CD8-positive, alpha-beta memory T cell (primary cell): ENCODE measurements at regions not wholly inside any gene's neighbourhood (a gene's known extent, or its start where the extent isn't known, plus 50 kb on each side); places are given as distances from the start of the nearest gene placed in this dataset.

Experiments
- CTCF ChIA-PET: fragments of 350-600 bp; sonication (Branson Sonifier 250); formaldehyde crosslinking; loops from one replicate; lab custom pipeline; 2021; ENCODE audit warnings: antibody characterized with exemption; lab: Charles Lee
- POLR2A ChIA-PET: fragments of 350-600 bp; sonication (Branson Sonifier 250); formaldehyde crosslinking; loops from one replicate; lab custom pipeline; 2021; ENCODE audit warnings: antibody characterized with exemption; lab: Charles Lee
- DNase-seq, 5 donors: peaks; one replicate each; pipeline versions ENCODE4 v3.0.0 to v3.0.0-alpha.2; 2020 to 2022; ENCODE audit warnings: mixed read lengths in 1 of 5
- H3K27ac ChIP-seq: one replicate; pipeline ENCODE4 v1.7.0; 2013; ENCODE audit warnings: low read depth, mild to moderate bottlenecking, low read length, moderate library complexity
- H3K27me3 ChIP-seq: 2 replicates; pipeline ENCODE4 v1.7.0; 2013; ENCODE audit warnings: low read length, mild to moderate bottlenecking; ENCODE audit not compliant: insufficient read depth, poor library complexity, severe bottlenecking
- H3K36me3 ChIP-seq: 2 replicates; pipeline ENCODE4 v1.7.0; 2013; ENCODE audit warnings: mild to moderate bottlenecking, low read length, moderate library complexity; ENCODE audit not compliant: insufficient read depth
- H3K4me1 ChIP-seq: 2 replicates; pipeline ENCODE4 v1.7.0; 2013; ENCODE audit warnings: mild to moderate bottlenecking, low read length, moderate library complexity; ENCODE audit not compliant: insufficient read depth
- H3K4me3 ChIP-seq: 2 replicates; pipeline ENCODE4 v1.7.0; 2013; ENCODE audit warnings: mild to moderate bottlenecking, low read length
- H3K9me3 ChIP-seq: 2 replicates; pipeline ENCODE4 v1.7.0; 2013; ENCODE audit warnings: mild to moderate bottlenecking, low read length
- H3K27ac Mint-ChIP-seq, 8 donors: one replicate each; pipeline ENCODE4 v1.8.0; 2020 to 2021; ENCODE audit warnings: mixed read lengths in 8 of 8, mild to moderate bottlenecking in 6 of 8, inconsistent platforms in 3 of 8, moderate library complexity in 3 of 8
- H3K27me3 Mint-ChIP-seq, 2 donors: one replicate each; pipeline ENCODE4 v1.8.0; 2020 to 2021; ENCODE audit warnings: mixed read lengths in 2 of 2, mild to moderate bottlenecking in 1 of 2, moderate library complexity in 1 of 2
- H3K36me3 Mint-ChIP-seq, 3 donors: one replicate each; pipeline ENCODE4 v1.8.0; 2020 to 2021; ENCODE audit warnings: mixed read lengths in 3 of 3, inconsistent platforms in 1 of 3, mild to moderate bottlenecking in 1 of 3
- H3K4me1 Mint-ChIP-seq, 3 donors: one replicate each; pipeline ENCODE4 v1.8.0; 2020 to 2021; ENCODE audit warnings: mixed read lengths in 3 of 3, inconsistent platforms in 1 of 3, mild to moderate bottlenecking in 1 of 3
- H3K4me3 Mint-ChIP-seq, 7 donors: one replicate each; pipeline ENCODE4 v1.8.0; 2020 to 2021; ENCODE audit warnings: mixed read lengths in 7 of 7, mild to moderate bottlenecking in 6 of 7, moderate library complexity in 4 of 7, inconsistent platforms in 2 of 7
- H3K9me3 Mint-ChIP-seq, 5 donors: one replicate each; pipeline ENCODE4 v1.8.0; 2020 to 2022; ENCODE audit warnings: mixed read lengths in 5 of 5, mild to moderate bottlenecking in 3 of 5, moderate library complexity in 2 of 5, inconsistent platforms in 1 of 5

- no peak overlapping the region for H3K27ac ChIP-seq
- Mint-ChIP-seq H3K4me3 (peak overlapping the region in 6 of 7 donors; percentile 69 to 83 (median 78)), H3K9me3 (no peaks in the 10 kb centered on the region), H3K27ac (peak overlapping the region; percentile 85 to 99 (median 97)), H3K27me3 (no peaks in the 10 kb centered on the region), H3K36me3 (no peaks in the 10 kb centered on the region), H3K4me1 (peaks cover 75 to 90% (median 87%) of the 10 kb centered on the region in 3 donors)
- POLR2A ChIA-PET, result interaction anchor here (0.6 to 1.4 kb wide), 10 partner anchors 11 to 97 kb away, joined by 3 to 5 read pairs (median 3); no protein-coding TSS in a partner anchor
- no peaks in the 10 kb centered on the region for H3K9me3 ChIP-seq
- CTCF ChIA-PET, result interaction anchor here (0.6 to 1.2 kb wide), 4 partner anchors 10 to 88 kb away, joined by 3 to 5 read pairs (median 3); no protein-coding TSS in a partner anchor
- no peak overlapping the region for H3K4me3 ChIP-seq
- DNase-seq, result no peak
- peaks cover 75% of the 10 kb centered on the region for H3K4me1 ChIP-seq
- H3K27me3 ChIP-seq, result no peaks in the 10 kb centered on the region
- no peaks in the 10 kb centered on the region for H3K36me3 ChIP-seq
Observed at GRCh38 chr11:35078470-35078735, 60.6 kb upstream of the CD44 start.

- Histone ChIP-seq H3K27ac (no peak overlapping the region), H3K9me3 (no peaks in the 10 kb centered on the region), H3K4me1 (peaks cover 81% of the 10 kb centered on the region), H3K4me3 (no peak overlapping the region), H3K27me3 (no peaks in the 10 kb centered on the region), H3K36me3 (no peaks in the 10 kb centered on the region)
- Mint-ChIP-seq H3K4me3 (peak overlapping the region in 2 of 7 donors; percentile 39 to 41), H3K9me3 (no peaks in the 10 kb centered on the region), H3K27me3 (peaks cover 0 to 2% of the 10 kb centered on the region in 2 donors), H3K4me1 (peaks cover 82 to 92% (median 87%) of the 10 kb centered on the region in 3 donors), H3K27ac (peak overlapping the region; percentile 53 to 99 (median 96)), H3K36me3 (no peaks in the 10 kb centered on the region)
- ChIA-PET POLR2A (no interaction called here), CTCF (interaction anchor here (0.8 to 1.5 kb wide), 3 partner anchors 21 to 226 kb away, joined by 3 to 4 read pairs (median 3); no protein-coding TSS in a partner anchor)
- DNase-seq, result no peak
Observed at GRCh38 chr11:35079611-35080010, 59.4 kb upstream of the CD44 start.

GRCh38 chr11:35082321-35083180, 56.4 kb upstream of the CD44 start:
- H3K27ac Mint-ChIP-seq, result peak overlapping the region; percentile 92 to 100 (median 98)

GRCh38 chr11:35083181-35083430, 55.9 kb upstream of the CD44 start:
- no peak for DNase-seq
- Histone ChIP-seq H3K4me1 (peaks cover 85% of the 10 kb centered on the region), H3K4me3 (peak overlapping the region; percentile 49), H3K27me3 (no peaks in the 10 kb centered on the region), H3K36me3 (no peaks in the 10 kb centered on the region), H3K9me3 (no peaks in the 10 kb centered on the region), H3K27ac (peak overlapping the region; percentile 84)
- ChIA-PET POLR2A (interaction anchor here (1.1 to 1.8 kb wide), 2 partner anchors 55 to 57 kb away, joined by 3 to 4 read pairs; partner anchors contain the start of gene CD44), CTCF (interaction anchor here (1.2 kb wide), 2 partner anchors 56 to 58 kb away, joined by 3 read pairs; partner anchors contain the start of gene CD44)
- Mint-ChIP-seq H3K4me1 (peaks cover 67 to 96% (median 95%) of the 10 kb centered on the region in 3 donors), H3K27me3 (peaks cover 0 to 2% of the 10 kb centered on the region in 2 donors), H3K36me3 (no peaks in the 10 kb centered on the region), H3K9me3 (no peaks in the 10 kb centered on the region), H3K27ac (peak overlapping the region; percentile 92 to 100 (median 98)), H3K4me3 (peak overlapping the region; percentile 24 to 88 (median 79))

More at GRCh38 chr11:35082321-35083180, 56.4 kb upstream of the CD44 start:
- no peaks in the 10 kb centered on the region for H3K36me3 ChIP-seq
- Mint-ChIP-seq H3K36me3 (no peaks in the 10 kb centered on the region), H3K4me1 (peaks cover 69 to 96% (median 95%) of the 10 kb centered on the region in 3 donors), H3K4me3 (peak overlapping the region; percentile 24 to 88 (median 79)), H3K27me3 (peaks cover 0 to 2% of the 10 kb centered on the region in 2 donors), H3K9me3 (no peaks in the 10 kb centered on the region)
- CTCF ChIA-PET, result interaction anchor here (1.2 to 1.8 kb wide), 3 partner anchors 56 to 95 kb away, joined by 3 to 4 read pairs (median 3); partner anchors contain the start of gene CD44
- POLR2A ChIA-PET, result interaction anchor here (0.7 to 1.8 kb wide), 4 partner anchors 35 to 57 kb away, joined by 3 to 4 read pairs (median 3); partner anchors contain the start of gene CD44
- peak; percentile 70 to 94 (median 89) for DNase-seq
- H3K27me3 ChIP-seq, result no peaks in the 10 kb centered on the region
- H3K4me3 ChIP-seq, result peak overlapping the region; percentile 49
- H3K27ac ChIP-seq, result peak overlapping the region; percentile 84
- peaks cover 83% of the 10 kb centered on the region for H3K4me1 ChIP-seq
- no peaks in the 10 kb centered on the region for H3K9me3 ChIP-seq

GRCh38 chr11:35083431-35084238, 55.3 kb upstream of the CD44 start:
- ChIA-PET CTCF (interaction anchor here (1.2 kb wide), 2 partner anchors 55 to 57 kb away, joined by 3 read pairs; partner anchors contain the start of gene CD44), POLR2A (interaction anchor here (0.6 to 1.8 kb wide), 3 partner anchors 43 to 56 kb away, joined by 3 to 4 read pairs (median 3); partner anchors contain the start of gene CD44)
- peak; percentile 46 to 89 (median 79) for DNase-seq
- peaks cover 85% of the 10 kb centered on the region for H3K4me1 ChIP-seq
- no peaks in the 10 kb centered on the region for H3K36me3 ChIP-seq
- Mint-ChIP-seq H3K9me3 (no peaks in the 10 kb centered on the region), H3K4me3 (peak overlapping the region; percentile 24 to 88 (median 79)), H3K27ac (peak overlapping the region; percentile 92 to 100 (median 98)), H3K4me1 (peaks cover 66 to 96% (median 95%) of the 10 kb centered on the region in 3 donors), H3K27me3 (peaks cover 0 to 2% of the 10 kb centered on the region in 2 donors), H3K36me3 (no peaks in the 10 kb centered on the region)
- H3K9me3 ChIP-seq, result no peaks in the 10 kb centered on the region
- H3K27ac ChIP-seq, result peak overlapping the region; percentile 84
- H3K27me3 ChIP-seq, result no peaks in the 10 kb centered on the region
- peak overlapping the region; percentile 49 for H3K4me3 ChIP-seq

- POLR2A ChIA-PET, result interaction anchor here (1.0 to 1.2 kb wide), 2 partner anchors 37 to 39 kb away, joined by 3 read pairs; no protein-coding TSS in a partner anchor
- Mint-ChIP-seq H3K4me3 (no peak overlapping the region), H3K27me3 (peaks cover 0 to 2% of the 10 kb centered on the region in 2 donors), H3K4me1 (peaks cover 55 to 91% (median 90%) of the 10 kb centered on the region in 3 donors), H3K9me3 (no peaks in the 10 kb centered on the region), H3K36me3 (no peaks in the 10 kb centered on the region), H3K27ac (peak overlapping the region; percentile 92 to 100 (median 98))
- Histone ChIP-seq H3K4me1 (peaks cover 72% of the 10 kb centered on the region), H3K36me3 (no peaks in the 10 kb centered on the region), H3K4me3 (peak overlapping the region; percentile 5), H3K27me3 (no peaks in the 10 kb centered on the region), H3K9me3 (no peaks in the 10 kb centered on the region), H3K27ac (no peak overlapping the region)
- no peak for DNase-seq
- CTCF ChIA-PET, result no interaction called here
Observed at GRCh38 chr11:35084817-35085440, 54.0 kb upstream of the CD44 start.

- peak overlapping the region in 7 of 8 donors; percentile 16 to 99 (median 70) for H3K27ac Mint-ChIP-seq
- H3K36me3 Mint-ChIP-seq, result no peaks in the 10 kb centered on the region
- H3K27me3 Mint-ChIP-seq, result peaks cover 0 to 2% of the 10 kb centered on the region in 2 donors
- Histone ChIP-seq H3K27me3 (no peaks in the 10 kb centered on the region), H3K4me1 (peaks cover 65% of the 10 kb centered on the region), H3K36me3 (no peaks in the 10 kb centered on the region), H3K27ac (no peak overlapping the region), H3K9me3 (no peaks in the 10 kb centered on the region), H3K4me3 (no peak overlapping the region)
- ChIA-PET CTCF (interaction anchor here (1.0 kb wide), 1 partner anchor 306 kb away, joined by 3 read pairs; no protein-coding TSS in a partner anchor), POLR2A (interaction anchor here (1.2 kb wide), 1 partner anchor 38 kb away, joined by 3 read pairs; no protein-coding TSS in a partner anchor)
- peaks cover 51 to 84% (median 83%) of the 10 kb centered on the region in 3 donors for H3K4me1 Mint-ChIP-seq
- DNase-seq, result no peak
- H3K4me3 Mint-ChIP-seq, result no peak overlapping the region
- no peaks in the 10 kb centered on the region for H3K9me3 Mint-ChIP-seq
Observed at GRCh38 chr11:35085531-35086165, 53.3 kb upstream of the CD44 start.
